HepG2 (cell line): ENCODE measurements at regions not wholly inside any gene's neighbourhood (a gene's known extent, or its start where the extent isn't known, plus 50 kb on each side); places are given as distances from the start of the nearest gene placed in this dataset.

Experiments used
- ADNP ChIP-seq: sonication (generic); formaldehyde crosslinking; IDR thresholded peaks from 2 replicates; pipeline ENCODE4 v1.4.0; 2020; ENCODE audit warnings: missing genetic modification reagents
- ATF7-NPFF ChIP-seq: sonication (generic); formaldehyde crosslinking; IDR thresholded peaks from 2 replicates; pipeline ENCODE4 v1.8.1; 2023; ENCODE audit warnings: mild to moderate bottlenecking, low read depth, missing genetic modification reagents, moderate library complexity
- BCL6 ChIP-seq: IDR thresholded peaks from 2 replicates; pipeline ENCODE4 v1.6.1; 2016; ENCODE audit warnings: missing genetic modification reagents, missing compliant biosample characterization
- CENPBD1 ChIP-seq: sonication (generic); formaldehyde crosslinking; IDR thresholded peaks from 2 replicates; pipeline ENCODE4 v1.8.0; 2022; ENCODE audit warnings: missing genetic modification reagents, low read depth, mild to moderate bottlenecking, borderline replicate concordance
- DNMT1 ChIP-seq: sonication (generic); formaldehyde crosslinking; IDR thresholded peaks from 2 replicates; pipeline ENCODE4 v1.5.1; 2020; ENCODE audit warnings: mild to moderate bottlenecking, missing genetic modification reagents
- EHMT2 ChIP-seq: fragments of 200-600 bp; sonication (generic); IDR thresholded peaks from 2 replicates; pipeline ENCODE4 v1.7.0; 2017; ENCODE audit warnings: antibody characterized with exemption, low read depth, low read length, borderline replicate concordance
- ELF4 ChIP-seq: sonication (generic); formaldehyde crosslinking; IDR thresholded peaks from 2 replicates; pipeline ENCODE4 v1.5.0; 2020; ENCODE audit warnings: missing genetic modification reagents, mild to moderate bottlenecking, moderate library complexity, borderline replicate concordance
- ERF ChIP-seq: IDR thresholded peaks from 2 replicates; pipeline ENCODE4 v1.6.1; 2018; ENCODE audit warnings: missing biosample characterization, missing genetic modification reagents
- HOXA9 ChIP-seq: sonication (generic); formaldehyde crosslinking; IDR thresholded peaks from 2 replicates; pipeline ENCODE4 v1.8.1; 2022; ENCODE audit warnings: missing genetic modification reagents, mild to moderate bottlenecking, moderate library complexity, borderline replicate concordance
- MTA3 ChIP-seq: sonication (generic); formaldehyde crosslinking; IDR thresholded peaks from 2 replicates; pipeline ENCODE4 v1.4.0; 2020; ENCODE audit warnings: missing genetic modification reagents
- NFYB ChIP-seq: sonication (generic); formaldehyde crosslinking; IDR thresholded peaks from 2 replicates; pipeline ENCODE4 v1.4.0; 2020; ENCODE audit warnings: missing genetic modification reagents
- RAD51 ChIP-seq: fragments of 450-650 bp; IDR thresholded peaks from 2 replicates; pipeline ENCODE4 v1.6.1; 2016; ENCODE audit warnings: borderline replicate concordance
- SNAPC2 ChIP-seq: sonication (generic); formaldehyde crosslinking; IDR thresholded peaks from 2 replicates; pipeline ENCODE4 v1.8.1; 2022; ENCODE audit warnings: mild to moderate bottlenecking, missing genetic modification reagents
- SRSF1 ChIP-seq: fragments of 200-400 bp; formaldehyde crosslinking; optimal IDR thresholded peaks from 2 replicates; pipeline ENCODE3; 2017; ENCODE audit warnings: mild to moderate bottlenecking, low read depth, low read length, moderate library complexity
- TARDBP ChIP-seq: sonication (generic); formaldehyde crosslinking; IDR thresholded peaks from 2 replicates; pipeline ENCODE4 v1.8.0; 2022; ENCODE audit warnings: mild to moderate bottlenecking, missing genetic modification reagents
- TFE3 ChIP-seq: IDR thresholded peaks from 2 replicates; pipeline ENCODE4 v1.6.1; 2016
- THYN1 ChIP-seq: sonication (generic); formaldehyde crosslinking; IDR thresholded peaks from 2 replicates; pipeline ENCODE4 v1.8.1; 2023; ENCODE audit warnings: low read depth, mild to moderate bottlenecking, moderate library complexity, missing genetic modification reagents, borderline replicate concordance
- YEATS2 ChIP-seq: sonication (generic); formaldehyde crosslinking; IDR thresholded peaks from 2 replicates; pipeline ENCODE4 v1.4.0; 2020; ENCODE audit warnings: missing genetic modification reagents, borderline replicate concordance
- ZBTB3 ChIP-seq: sonication (generic); formaldehyde crosslinking; IDR thresholded peaks from 2 replicates; pipeline ENCODE4 v1.4.0; 2020; ENCODE audit warnings: low read depth, mild to moderate bottlenecking, moderate library complexity, missing genetic modification reagents, borderline replicate concordance
- ZFAT ChIP-seq: sonication (generic); formaldehyde crosslinking; conservative IDR thresholded peaks from 2 replicates; pipeline ENCODE4 v1.8.1; 2023; ENCODE audit warnings: missing genetic modification reagents, inconsistent platforms
- ZFP90 ChIP-seq: sonication (generic); formaldehyde crosslinking; IDR thresholded peaks from 2 replicates; pipeline ENCODE4 v1.8.0; 2022; ENCODE audit warnings: missing genetic modification reagents, mild to moderate bottlenecking, inconsistent platforms, borderline replicate concordance
- ZKSCAN1 ChIP-seq: fragments of 150-350 bp; IDR thresholded peaks from 2 replicates; pipeline ENCODE4 v1.6.1; 2014; ENCODE audit warnings: low read length
- ZNF10 ChIP-seq: sonication (generic); formaldehyde crosslinking; IDR thresholded peaks from 2 replicates; pipeline ENCODE4 v1.4.0; 2020; ENCODE audit warnings: mild to moderate bottlenecking, low read depth, missing genetic modification reagents, borderline replicate concordance
- ZNF24 ChIP-seq: fragments of 450-650 bp; IDR thresholded peaks from 2 replicates; pipeline ENCODE4 v1.6.1; 2017; ENCODE audit warnings: antibody characterized with exemption, mild to moderate bottlenecking
- ZNF691 ChIP-seq: sonication (generic); formaldehyde crosslinking; IDR thresholded peaks from 2 replicates; pipeline ENCODE4 v1.4.0; 2020; ENCODE audit warnings: missing genetic modification reagents, low read depth, mild to moderate bottlenecking, borderline replicate concordance
- ZNF800 ChIP-seq: sonication (generic); formaldehyde crosslinking; IDR thresholded peaks from 2 replicates; pipeline ENCODE4 v1.4.0; 2020; ENCODE audit warnings: missing genetic modification reagents
- ZNF878 ChIP-seq: sonication (generic); formaldehyde crosslinking; IDR thresholded peaks from 2 replicates; pipeline ENCODE4 v1.8.1; 2023; ENCODE audit warnings: mild to moderate bottlenecking, missing genetic modification reagents, moderate library complexity
- ZSCAN22 ChIP-seq: sonication (generic); formaldehyde crosslinking; IDR thresholded peaks from 2 replicates; pipeline ENCODE4 v1.4.0; 2020; ENCODE audit warnings: mild to moderate bottlenecking, missing genetic modification reagents

GRCh38 chr12:112599871-112600270, 181.1 kb downstream of the PTPN11 start (continued):
- no peak for TF ChIP-seq NFYB
- no peak for TF ChIP-seq SRSF1
- TF ChIP-seq ZSCAN22 (CRISPR knock-in tag) = no peak
- TF ChIP-seq HOXA9 (CRISPR knock-in tag) = no peak
- TF ChIP-seq ZNF24 = 0 out of 2 replicates have a peak, but pooled peaks have one; percentile 19
- TF ChIP-seq ZFAT (CRISPR knock-in tag) = no peak
- no peak for TF ChIP-seq ZKSCAN1
- peak; percentile 68 for TF ChIP-seq TFE3 (CRISPR knock-in tag)
- peak; percentile 59; the same call in 1 of the 2 replicates for TF ChIP-seq BCL6 (CRISPR knock-in tag)
- TF ChIP-seq ADNP (CRISPR knock-in tag) = no peak
- TF ChIP-seq YEATS2 = no peak
- TF ChIP-seq THYN1 = no peak
- TF ChIP-seq EHMT2 = peak; percentile 46; the same call in 1 of the 2 replicates
- TF ChIP-seq ZNF10 (CRISPR knock-in tag) = no peak
- TF ChIP-seq MTA3 (CRISPR knock-in tag) = no peak
- TF ChIP-seq TARDBP (CRISPR knock-in tag) = peak; percentile 60; the same call in 1 of the 2 replicates
- no peak for TF ChIP-seq ZNF878 (CRISPR knock-in tag)
- no peak for TF ChIP-seq ZBTB3 (CRISPR knock-in tag)
- no peak for TF ChIP-seq SNAPC2 (CRISPR knock-in tag)
- TF ChIP-seq ZNF800 (CRISPR knock-in tag) = no peak
- TF ChIP-seq ATF7-NPFF (CRISPR knock-in tag) = no peak
- TF ChIP-seq ELF4 (CRISPR knock-in tag) = no peak
- TF ChIP-seq ZNF691 (CRISPR knock-in tag) = no peak
- TF ChIP-seq RAD51 = no peak
- peak; percentile 52; the same call in 1 of the 2 replicates for TF ChIP-seq ZFP90 (CRISPR knock-in tag)
- TF ChIP-seq DNMT1 (CRISPR knock-in tag) = no peak
- peak; percentile 58; the same call in 1 of the 2 replicates for TF ChIP-seq ERF (CRISPR knock-in tag)
- TF ChIP-seq CENPBD1 = no peak
